Caco-2 (cell line): ENCODE measurements at regions not wholly inside any gene's neighbourhood (a gene's known extent, or its start where the extent isn't known, plus 50 kb on each side); places are given as distances from the start of the nearest gene placed in this dataset.

ENCODE experiments used
- BruUV-seq: library from RNA; stranded (reverse); fragments of 400-500 nt; replicated peaks from 2 replicates; lab custom pipeline; 2021; lab: Mats Ljungman, UMichigan
- CTCF ChIA-PET: fragments of 300-600 bp; sonication (Branson Sonifier 250); formaldehyde crosslinking; loops from one replicate; lab custom pipeline; 2022; ENCODE audit warnings: antibody characterized with exemption; lab: Charles Lee
- POLR2A ChIA-PET: fragments of 300-600 bp; sonication (Branson Sonifier 250); formaldehyde crosslinking; loops from one replicate; lab custom pipeline; 2022; ENCODE audit warnings: antibody characterized with exemption; lab: Charles Lee
- DNase-seq, 2 experiments: peaks; one replicate each; pipeline versions ENCODE4 v3.0.0 to v3.0.0-alpha.2; 2020 to 2022
- H3K27me3 ChIP-seq: replicated peaks from 2 replicates; pipeline ENCODE4 v1.6.0; 2011; ENCODE audit warnings: low read length; ENCODE audit not compliant: control insufficient read depth, insufficient read depth
- H3K36me3 ChIP-seq: 2 replicates; pipeline ENCODE4 v1.5.1; 2011; ENCODE audit warnings: low read length; ENCODE audit not compliant: control insufficient read depth, insufficient read depth
- H3K4me1 ChIP-seq: fragments of 250-450 bp; sonication (Bioruptor Pico); 2 replicates; pipeline ENCODE4 v1.5.1; 2020; ENCODE audit warnings: mild to moderate bottlenecking
- H3K4me3 ChIP-seq: 2 replicates; pipeline ENCODE4 v1.5.1; 2011; ENCODE audit warnings: low read depth, mild to moderate bottlenecking, control low read depth, low read length
- H3K9me3 ChIP-seq: fragments of 250-450 bp; sonication (Bioruptor Pico); 2 replicates; pipeline ENCODE4 v1.5.1; 2020; ENCODE audit warnings: mild to moderate bottlenecking, moderate library complexity
- H3K27ac Mint-ChIP-seq: one replicate; pipeline ENCODE4 v1.8.0; 2022; ENCODE audit warnings: mixed read lengths; ENCODE audit not compliant: unreplicated experiment
- H3K27me3 Mint-ChIP-seq: one replicate; pipeline ENCODE4 v1.8.0; 2022; ENCODE audit warnings: mixed read lengths; ENCODE audit not compliant: insufficient read depth, unreplicated experiment
- H3K36me3 Mint-ChIP-seq: one replicate; pipeline ENCODE4 v1.8.0; 2022; ENCODE audit warnings: mild to moderate bottlenecking, mixed read lengths; ENCODE audit not compliant: insufficient read depth, unreplicated experiment
- H3K4me1 Mint-ChIP-seq: one replicate; pipeline ENCODE4 v1.8.0; 2022; ENCODE audit warnings: low read depth, mixed read lengths; ENCODE audit not compliant: unreplicated experiment
- H3K4me3 Mint-ChIP-seq: one replicate; pipeline ENCODE4 v1.8.0; 2022; ENCODE audit warnings: mild to moderate bottlenecking, moderate library complexity, mixed read lengths; ENCODE audit not compliant: unreplicated experiment
- H3K9me3 Mint-ChIP-seq: one replicate; pipeline ENCODE4 v1.8.0; 2022; ENCODE audit warnings: mixed read lengths; ENCODE audit not compliant: unreplicated experiment
- CTCF ChIP-seq, 2 experiments: fragments of 200-600 bp in 1 of 2; IDR thresholded peaks; 1 replicate in 1 of 2; 2 replicates in 1 of 2; pipeline versions ENCODE4 v1.5.1 to v1.8.0; 2011 to 2022; ENCODE audit warnings: antibody characterized with exemption in 1 of 2, control low read depth in 1 of 2, inconsistent platforms in 1 of 2, low read depth in 1 of 2, low read length in 1 of 2, mild to moderate bottlenecking in 1 of 2, moderate library complexity in 1 of 2; ENCODE audit not compliant: insufficient read depth in 1 of 2, severe bottlenecking in 1 of 2, unreplicated experiment in 1 of 2
- intact Hi-C: fragments of 100-400 bp; cut with micrococcal nuclease; formaldehyde crosslinking; loops from one replicate; pipeline ENCODE4 v1.10.0; 2022; ENCODE audit not compliant: unreplicated experiment

GRCh38 chr3:176522436-176522835 lies 674.8 kb downstream of the TBL1XR1 start:
- no peaks in the 10 kb centered on the region for H3K36me3 ChIP-seq
- DNase-seq = no peak
- intact Hi-C loops = no loop called here
- no peak for TF ChIP-seq CTCF (IDR thresholded peaks at IDR 0.05; ENCODE audit: insufficient read depth in 1 of 2, low read depth in 1 of 2, low read length in 1 of 2, severe bottlenecking in 1 of 2, unreplicated experiment in 1 of 2)
- no peaks in the 10 kb centered on the region for H3K9me3 Mint-ChIP-seq
- no peaks in the 10 kb centered on the region for H3K27me3 ChIP-seq
- no peak overlapping the region for H3K27ac Mint-ChIP-seq
- ChIA-PET POLR2A (no interaction called here), CTCF (no interaction called here)
- H3K4me1 Mint-ChIP-seq = no peaks in the 10 kb centered on the region
- no peaks in the 10 kb centered on the region for H3K4me1 ChIP-seq
- BruUV-seq = no TSS peak
- H3K4me3 Mint-ChIP-seq = no peak overlapping the region
- H3K9me3 ChIP-seq = no peaks in the 10 kb centered on the region
- H3K27me3 Mint-ChIP-seq = no peaks in the 10 kb centered on the region
- no peaks in the 10 kb centered on the region for H3K36me3 Mint-ChIP-seq
- H3K4me3 ChIP-seq = no peak overlapping the region

GRCh38 chr3:176521531-176522175 lies 675.6 kb downstream of the TBL1XR1 start:
- intact Hi-C loops = no loop called here
- ChIA-PET POLR2A (no interaction called here), CTCF (no interaction called here)
- DNase-seq = no peak
- H3K27me3 Mint-ChIP-seq = no peaks in the 10 kb centered on the region
- H3K4me1 Mint-ChIP-seq = no peaks in the 10 kb centered on the region
- no peaks in the 10 kb centered on the region for H3K36me3 ChIP-seq
- H3K9me3 Mint-ChIP-seq = no peaks in the 10 kb centered on the region
- TF ChIP-seq CTCF (IDR thresholded peaks at IDR 0.05; ENCODE audit: insufficient read depth in 1 of 2, low read depth in 1 of 2, low read length in 1 of 2, severe bottlenecking in 1 of 2, unreplicated experiment in 1 of 2) = no peak
- H3K4me1 ChIP-seq = no peaks in the 10 kb centered on the region
- H3K36me3 Mint-ChIP-seq = no peaks in the 10 kb centered on the region
- H3K4me3 ChIP-seq = no peak overlapping the region
- no peaks in the 10 kb centered on the region for H3K27me3 ChIP-seq
- H3K4me3 Mint-ChIP-seq = no peak overlapping the region
- no peaks in the 10 kb centered on the region for H3K9me3 ChIP-seq
- no peak overlapping the region for H3K27ac Mint-ChIP-seq
- no TSS peak for BruUV-seq

GRCh38 chr3:176514297-176514696 lies 683.0 kb downstream of the TBL1XR1 start:
- peak; percentile 27 to 44 for TF ChIP-seq CTCF (IDR thresholded peaks at IDR 0.05; ENCODE audit: insufficient read depth in 1 of 2, low read depth in 1 of 2, low read length in 1 of 2, severe bottlenecking in 1 of 2, unreplicated experiment in 1 of 2)
- Histone ChIP-seq H3K4me1 (no peaks in the 10 kb centered on the region), H3K36me3 (no peaks in the 10 kb centered on the region), H3K9me3 (peaks cover 28% of the 10 kb centered on the region), H3K4me3 (no peak overlapping the region), H3K27me3 (no peaks in the 10 kb centered on the region)
- intact Hi-C loops = loop anchor here (1.0 to 10.0 kb wide), 2 partner anchors 151 to 425 kb away; no protein-coding TSS in a partner anchor
- peak in 1 of 2 experiments; percentile 37 for DNase-seq
- Mint-ChIP-seq H3K9me3 (peaks cover 37% of the 10 kb centered on the region), H3K4me1 (no peaks in the 10 kb centered on the region), H3K4me3 (no peak overlapping the region), H3K27me3 (no peaks in the 10 kb centered on the region), H3K36me3 (no peaks in the 10 kb centered on the region), H3K27ac (no peak overlapping the region)
- CTCF ChIA-PET = interaction anchor here (1.2 kb wide), 1 partner anchor 423 kb away, joined by 3 read pairs; no protein-coding TSS in a partner anchor
- POLR2A ChIA-PET = no interaction called here
- no TSS peak for BruUV-seq
